Type B pancreatic cell (in vitro differentiated cells): ENCODE measurements at regions not wholly inside any gene's neighbourhood (a gene's known extent, or its start where the extent isn't known, plus 50 kb on each side); places are given as distances from the start of the nearest gene placed in this dataset.

Experiments
- DNase-seq: peaks from one replicate; pipeline ENCODE4 v3.0.0; 2021; ENCODE audit warnings: mixed read lengths; ENCODE audit not compliant: unreplicated experiment; ENCODE audit errors: extremely low spot score
- H3K27ac Mint-ChIP-seq: 2 replicates; pipeline ENCODE4 v1.8.0; 2021; ENCODE audit warnings: mild to moderate bottlenecking, mixed read lengths
- H3K27me3 Mint-ChIP-seq: 2 replicates; pipeline ENCODE4 v1.8.0; 2021; ENCODE audit warnings: mixed read lengths
- H3K36me3 Mint-ChIP-seq: 2 replicates; pipeline ENCODE4 v1.8.0; 2021; ENCODE audit warnings: mixed read lengths
- H3K4me1 Mint-ChIP-seq: one replicate; pipeline ENCODE4 v1.8.0; 2021; ENCODE audit warnings: mixed read lengths; ENCODE audit not compliant: unreplicated experiment
- H3K4me3 Mint-ChIP-seq: 2 replicates; pipeline ENCODE4 v1.8.0; 2021; ENCODE audit warnings: mild to moderate bottlenecking, mixed read lengths
- H3K9me3 Mint-ChIP-seq: 2 replicates; pipeline ENCODE4 v1.8.0; 2021; ENCODE audit warnings: mixed read lengths
- CTCF ChIP-seq: fragments of 200-600 bp; sonication (generic); conservative IDR thresholded peaks from 2 replicates; pipeline ENCODE4 v1.5.0; 2021; ENCODE audit warnings: antibody characterized with exemption, mild to moderate bottlenecking

- Mint-ChIP-seq H3K27ac (no peak overlapping the region), H3K27me3 (no peaks in the 10 kb centered on the region), H3K4me1 (no peaks in the 10 kb centered on the region), H3K36me3 (no peaks in the 10 kb centered on the region), H3K9me3 (no peaks in the 10 kb centered on the region), H3K4me3 (no peak overlapping the region)
- no peak for TF ChIP-seq CTCF
- no peak for DNase-seq
These were observed 108.3 kb upstream of the MEOX2 start for GRCh38 chr7:15794801-15795200.

GRCh38 chr7:15784694-15785030 is 98.2 kb upstream of the MEOX2 start:
- H3K4me1 Mint-ChIP-seq, result no peaks in the 10 kb centered on the region
- no peaks in the 10 kb centered on the region for H3K27me3 Mint-ChIP-seq
- no peaks in the 10 kb centered on the region for H3K36me3 Mint-ChIP-seq
- H3K4me3 Mint-ChIP-seq, result no peak overlapping the region
- H3K27ac Mint-ChIP-seq, result no peak overlapping the region
- no peaks in the 10 kb centered on the region for H3K9me3 Mint-ChIP-seq
- TF ChIP-seq CTCF, result no peak
- DNase-seq, result no peak

GRCh38 chr7:15783987-15784693 is 97.7 kb upstream of the MEOX2 start:
- Mint-ChIP-seq H3K27ac (no peak overlapping the region), H3K4me3 (no peak overlapping the region), H3K36me3 (no peaks in the 10 kb centered on the region), H3K27me3 (no peaks in the 10 kb centered on the region), H3K9me3 (no peaks in the 10 kb centered on the region), H3K4me1 (no peaks in the 10 kb centered on the region)
- no peak for TF ChIP-seq CTCF
- DNase-seq, result no peak

- Mint-ChIP-seq H3K27ac (no peak overlapping the region), H3K9me3 (no peaks in the 10 kb centered on the region), H3K4me3 (no peak overlapping the region), H3K27me3 (no peaks in the 10 kb centered on the region), H3K36me3 (no peaks in the 10 kb centered on the region), H3K4me1 (no peaks in the 10 kb centered on the region)
- no peak for DNase-seq
- TF ChIP-seq CTCF, result no peak
These were observed 96.2 kb upstream of the MEOX2 start for GRCh38 chr7:15782656-15783055.

- Mint-ChIP-seq H3K4me3 (no peak overlapping the region), H3K36me3 (no peaks in the 10 kb centered on the region), H3K9me3 (no peaks in the 10 kb centered on the region), H3K27me3 (no peaks in the 10 kb centered on the region), H3K27ac (no peak overlapping the region), H3K4me1 (peaks cover 6% of the 10 kb centered on the region)
- TF ChIP-seq CTCF, result no peak
- no peak for DNase-seq
These were observed 95.5 kb upstream of the MEOX2 start for GRCh38 chr7:15781944-15782343.

GRCh38 chr7:15780271-15780670 is 93.8 kb upstream of the MEOX2 start:
- Mint-ChIP-seq H3K27ac (no peak overlapping the region), H3K9me3 (no peaks in the 10 kb centered on the region), H3K27me3 (no peaks in the 10 kb centered on the region), H3K4me3 (no peak overlapping the region), H3K36me3 (no peaks in the 10 kb centered on the region), H3K4me1 (peaks cover 6% of the 10 kb centered on the region)
- DNase-seq, result no peak
- no peak for TF ChIP-seq CTCF
